HG02642 (cell line): ENCODE measurements at regions not wholly inside any gene's neighbourhood (a gene's known extent, or its start where the extent isn't known, plus 50 kb on each side); places are given as distances from the start of the nearest gene placed in this dataset.
"Not testable (repeated sequence)": the region's sequence is repeated elsewhere in the genome, so short reads cannot be mapped to it uniquely, and the experiment has no call there.

Experiments used
- ATAC-seq: cut with Tn5 transposase; IDR thresholded peaks from one replicate; pipeline ENCODE4 v1.9.1; 2021; ENCODE audit warnings: mild to moderate bottlenecking; ENCODE audit not compliant: unreplicated experiment, poor library complexity

DNA sequence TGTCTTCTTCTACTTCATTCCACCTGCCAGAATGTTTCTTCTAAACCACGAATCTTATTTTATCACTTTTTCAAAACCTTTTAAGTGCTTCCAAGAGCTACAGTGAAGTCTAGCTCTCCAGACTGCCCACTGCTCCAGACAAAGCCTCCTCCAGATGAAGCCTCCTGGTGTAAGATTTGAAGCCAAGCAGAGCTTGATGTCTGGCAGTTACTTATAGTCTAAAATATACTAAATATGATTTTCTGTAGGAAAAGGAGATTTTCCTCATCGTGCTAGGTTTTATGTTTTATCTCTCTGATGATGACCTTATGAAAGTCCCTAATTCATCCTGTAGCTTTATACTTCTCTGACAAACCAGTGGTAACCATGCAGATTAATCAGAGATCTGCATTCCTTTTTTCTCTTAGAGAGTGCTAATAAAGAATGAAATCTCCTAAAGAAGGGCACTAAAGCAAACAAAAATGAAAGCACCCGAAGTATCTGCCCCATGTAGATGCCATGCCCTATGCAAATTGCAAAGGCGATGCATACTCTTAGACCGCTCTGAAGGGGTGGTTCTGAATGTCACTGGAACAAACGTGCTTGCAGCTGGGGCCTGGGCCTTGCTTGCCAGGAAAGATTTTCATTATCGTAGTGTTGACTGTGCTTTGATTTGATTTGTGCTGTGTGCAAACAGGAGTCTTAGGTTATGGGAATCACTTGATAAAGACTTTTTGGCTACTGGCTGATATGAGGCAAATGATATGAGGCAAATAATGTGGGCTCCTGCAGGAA is 314.2 kb downstream of the PID1 start:
- no peak for ATAC-seq

DNA sequence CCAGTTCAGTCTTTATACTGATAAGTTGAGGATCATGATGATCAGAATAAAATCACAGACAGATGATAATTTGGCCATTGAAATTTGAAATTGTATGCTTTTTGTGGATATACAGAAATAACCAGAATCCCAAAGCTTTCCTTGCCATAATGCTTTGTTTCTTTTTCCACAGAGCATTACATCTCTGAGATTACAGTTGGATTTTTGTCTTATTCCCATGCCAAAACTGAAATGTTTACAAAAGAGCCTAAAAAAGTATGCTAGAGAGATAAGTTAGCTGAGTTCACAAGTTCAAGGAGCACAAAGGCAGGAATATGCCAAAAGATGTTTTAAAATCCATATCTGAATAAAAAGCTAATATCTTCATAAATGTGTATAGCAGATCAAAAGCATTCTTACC is 321.3 kb downstream of the PID1 start:
- no peak for ATAC-seq

DNA sequence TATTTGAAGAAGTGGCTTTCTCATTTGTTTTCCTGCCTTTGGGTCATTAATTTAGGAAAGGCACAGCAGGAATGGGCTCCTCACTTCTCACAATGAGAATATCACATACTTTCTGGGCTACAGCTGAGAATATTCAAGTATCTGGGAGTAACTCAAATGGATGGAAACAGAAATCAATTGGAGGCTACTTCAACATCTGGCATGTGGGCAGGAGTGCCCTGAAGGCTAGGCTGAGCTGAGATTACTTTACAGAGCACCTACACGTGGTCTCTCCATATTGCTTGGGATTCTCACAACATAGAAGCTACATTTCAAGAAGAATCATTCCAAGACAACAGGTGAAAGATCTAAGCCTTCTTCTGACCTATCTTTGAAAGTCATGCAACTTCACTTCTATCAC is 325.4 kb downstream of the PID1 start:
- no peak for ATAC-seq

DNA sequence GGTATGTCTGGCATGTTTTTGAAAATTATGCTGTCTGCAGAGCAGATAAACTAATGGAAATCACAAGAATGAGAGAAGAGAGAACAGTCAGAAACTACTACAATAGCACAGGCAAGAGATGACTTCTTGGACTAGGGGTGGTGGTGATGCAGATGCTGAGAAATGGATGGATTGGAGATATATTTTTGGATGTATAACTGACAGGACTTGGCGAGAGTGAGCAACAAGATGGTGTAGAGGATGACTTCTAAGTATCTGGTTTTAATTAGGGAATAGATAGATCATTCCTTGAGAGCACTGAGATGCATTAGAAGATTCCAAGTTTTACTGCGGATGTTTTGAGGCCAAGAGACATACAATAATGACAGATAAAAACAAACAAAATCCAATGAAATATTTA is 328.2 kb downstream of the PID1 start:
- ATAC-seq, result no peak

DNA sequence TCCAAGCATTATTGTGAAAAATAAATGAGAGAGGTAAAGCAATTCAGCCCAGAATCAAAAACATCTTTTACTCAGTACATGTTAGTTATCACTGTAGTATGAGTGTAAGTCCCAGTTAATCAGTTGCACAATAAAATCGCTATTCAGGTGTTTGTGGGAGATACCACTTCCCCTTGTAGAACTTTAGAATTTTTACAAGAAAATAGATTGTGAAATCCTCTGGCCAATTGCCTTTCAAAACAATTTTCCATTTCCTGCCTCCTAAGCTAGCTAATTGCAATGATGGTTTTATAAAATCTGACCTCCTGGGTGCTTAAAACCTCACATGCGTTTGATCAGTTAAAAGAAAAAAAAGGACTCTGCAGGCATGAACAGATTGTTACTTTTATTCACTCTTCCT is 332.5 kb downstream of the PID1 start:
- no peak for ATAC-seq

DNA sequence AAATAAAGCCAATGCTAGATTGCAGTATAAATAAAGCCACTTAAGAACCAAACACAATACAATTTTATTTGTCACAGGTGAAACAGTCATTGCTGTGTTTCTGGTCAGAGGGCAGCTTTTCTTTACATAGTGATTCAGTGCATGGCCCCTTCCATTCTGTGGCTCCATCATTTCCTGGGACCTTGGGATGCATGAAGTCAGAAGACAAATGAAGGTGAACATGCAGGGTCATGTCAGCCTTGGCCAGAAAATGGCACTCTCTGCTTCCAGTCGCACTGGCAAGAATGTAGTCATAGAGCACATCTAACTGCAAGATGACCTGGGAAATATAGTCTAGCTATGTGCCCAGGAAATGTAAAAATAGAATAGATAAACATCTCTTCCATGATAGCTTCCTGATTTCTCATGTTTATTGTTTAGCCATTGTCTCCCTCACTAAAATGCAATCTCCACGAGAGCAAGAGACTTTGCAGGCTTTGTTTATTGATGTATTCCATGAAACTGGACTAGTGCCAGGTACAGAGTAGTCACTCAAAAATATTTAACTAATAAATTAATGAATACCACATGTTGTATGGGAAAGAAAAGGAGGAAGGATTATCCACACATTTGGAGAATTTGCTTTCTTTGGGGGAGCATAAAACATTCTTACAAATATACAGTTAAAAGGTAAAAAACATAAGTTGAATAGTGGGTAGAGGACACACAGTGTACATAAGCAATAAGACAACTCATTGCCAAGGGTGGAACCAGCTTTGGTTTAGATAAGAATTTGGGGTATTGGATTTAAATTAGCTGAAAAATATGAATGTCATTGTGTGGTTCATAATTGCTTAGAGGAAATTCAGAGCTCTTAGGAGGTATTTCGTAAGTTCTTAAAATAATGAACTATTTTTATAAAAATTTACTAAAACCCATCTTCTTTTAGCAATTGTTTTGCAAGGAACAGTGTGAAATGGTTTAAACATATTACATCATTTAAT is 343.8 kb downstream of the PID1 start:
- ATAC-seq, result no peak

DNA sequence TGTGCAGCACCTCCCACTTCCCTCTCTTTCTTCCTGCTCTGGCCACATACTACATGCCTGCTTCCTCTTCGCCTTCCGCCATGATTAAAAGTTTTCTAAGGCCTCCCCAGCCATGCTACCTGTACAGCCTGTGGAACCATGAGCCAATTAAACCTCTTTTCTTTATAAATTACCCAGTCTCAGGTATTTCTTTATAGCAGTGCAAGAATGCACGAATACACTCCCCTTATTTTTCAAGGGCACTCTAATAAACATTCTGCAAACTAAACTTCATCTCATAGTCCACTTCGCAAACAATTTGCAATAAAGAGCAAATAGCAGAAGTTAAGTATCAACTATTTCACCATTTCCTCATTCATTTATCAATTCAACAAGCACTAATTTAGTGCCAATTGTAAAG is 351.3 kb downstream of the PID1 start:
- ATAC-seq, result no peak

DNA sequence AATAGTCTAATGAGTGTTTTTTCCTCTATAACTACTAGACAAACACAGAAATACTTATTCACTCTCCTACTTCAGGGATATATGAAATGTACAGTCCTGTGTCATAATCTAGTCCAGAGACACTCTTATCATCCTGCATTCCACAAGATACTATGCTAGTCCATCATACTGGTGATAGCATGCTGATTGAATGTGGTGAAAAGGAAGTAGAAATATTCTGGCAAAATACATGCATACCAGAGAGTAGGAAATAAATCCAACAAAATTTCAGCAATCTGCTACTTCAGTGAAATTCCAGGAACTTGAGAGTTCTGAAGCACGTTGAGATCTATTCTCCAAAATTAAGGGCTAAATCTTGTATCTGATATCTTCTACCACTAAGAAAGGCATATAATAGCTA is 353.9 kb downstream of the PID1 start:
- ATAC-seq, result no peak

DNA sequence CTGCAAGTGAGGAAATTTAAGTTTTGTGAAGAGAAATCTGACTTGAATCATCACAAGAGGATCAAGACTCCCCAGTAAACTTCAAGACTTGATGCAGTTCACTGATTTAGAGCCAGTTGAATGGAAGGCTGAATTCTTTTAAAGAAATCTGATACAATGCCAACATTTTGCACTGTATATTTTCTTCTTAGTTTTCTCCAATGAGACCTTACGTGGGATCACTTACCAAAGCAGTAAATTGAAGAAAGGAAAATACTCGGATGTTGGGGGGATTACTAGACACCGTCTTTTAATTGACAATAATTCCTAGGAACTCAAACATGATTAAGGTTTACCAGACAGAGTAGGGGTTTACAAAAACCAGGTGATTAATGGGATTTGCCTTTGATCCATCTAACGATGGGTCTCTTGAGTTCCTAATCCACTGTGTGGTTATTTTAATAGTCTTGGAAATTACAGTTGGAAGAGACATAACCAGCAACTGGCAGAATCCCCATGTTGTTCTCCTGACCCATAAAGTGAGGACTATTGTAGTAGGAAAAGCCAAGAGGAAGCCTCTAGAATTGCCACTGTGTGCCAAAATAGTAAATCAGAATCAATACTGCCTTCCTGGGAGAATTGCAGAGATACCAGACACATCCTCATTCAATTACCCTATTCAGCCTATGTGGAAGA is 354.5 kb downstream of the PID1 start:
- no peak for ATAC-seq

DNA sequence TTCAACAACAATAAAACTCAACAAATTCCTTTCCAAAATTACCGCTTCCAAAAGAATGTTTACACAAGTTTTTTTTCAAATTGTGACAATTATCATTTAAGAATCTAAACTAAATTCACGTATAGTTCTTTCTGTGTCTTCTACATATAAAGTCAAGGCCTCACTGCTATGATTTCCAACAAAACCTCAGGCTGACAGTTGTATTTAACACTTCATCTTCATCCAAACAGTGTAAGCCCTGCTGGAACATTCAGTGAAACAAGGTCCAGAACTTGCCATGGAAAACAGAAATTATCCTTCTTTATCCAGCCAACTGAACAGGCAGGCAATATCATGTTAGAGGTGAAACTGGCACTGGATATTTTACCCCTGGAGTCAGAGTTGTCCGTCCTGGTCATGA is 357.9 kb downstream of the PID1 start:
- no peak for ATAC-seq

DNA sequence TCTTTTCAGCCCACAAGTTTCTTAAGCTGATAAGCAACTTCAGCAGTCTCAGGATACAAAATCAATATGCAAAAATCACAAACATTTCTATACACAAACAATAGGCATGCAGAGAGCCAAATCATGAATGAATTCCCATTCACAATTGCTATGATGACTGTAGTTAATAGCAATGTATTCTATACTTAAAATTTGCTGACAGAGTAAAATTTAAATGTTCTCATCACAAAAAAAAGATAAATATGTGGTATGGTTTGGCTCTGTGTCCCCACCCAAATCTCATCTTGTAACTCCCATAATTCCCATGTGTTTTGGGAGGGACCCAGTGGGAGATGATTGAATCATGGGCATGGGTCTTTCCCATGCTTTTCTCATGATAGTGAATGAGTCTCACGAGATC is 360.2 kb downstream of the PID1 start:
- ATAC-seq, result not testable (repeated sequence)

DNA sequence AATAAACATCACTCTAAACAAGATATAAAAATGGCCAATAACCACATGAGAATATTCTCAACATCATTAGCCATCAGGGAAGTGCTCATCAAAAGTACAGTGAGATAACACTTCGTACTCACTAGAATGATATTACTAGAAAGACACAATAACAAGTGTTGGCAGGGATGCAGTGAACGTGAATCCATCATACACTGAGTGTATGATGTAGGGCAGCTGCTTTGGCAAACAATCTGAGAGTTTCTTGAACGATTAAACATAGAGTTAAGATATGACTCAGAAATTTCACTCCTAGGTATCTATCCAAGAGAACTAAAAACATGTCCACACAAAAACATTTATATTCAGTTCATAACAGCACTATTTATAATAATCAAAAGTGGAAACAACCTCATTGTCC is 368.9 kb downstream of the PID1 start:
- ATAC-seq, result no peak

DNA sequence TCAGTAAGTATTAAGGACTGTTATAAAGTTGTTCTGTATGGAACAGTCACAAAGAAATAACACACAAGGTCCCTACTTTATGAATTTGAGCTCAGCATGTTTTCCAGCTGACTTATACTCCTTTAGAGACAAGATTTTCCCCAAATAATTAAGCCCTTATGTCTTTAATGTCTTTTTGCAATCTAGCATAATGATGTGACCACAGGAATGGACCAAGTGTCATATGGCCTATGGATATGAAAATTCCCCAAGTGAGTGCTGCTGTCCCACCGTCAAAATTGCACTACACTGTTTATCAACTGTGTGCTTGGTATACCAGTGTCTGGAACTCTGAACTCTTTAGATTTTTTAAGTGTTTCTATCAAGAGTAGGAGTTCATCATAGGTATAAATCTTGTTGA is 369.6 kb downstream of the PID1 start:
- ATAC-seq, result no peak

DNA sequence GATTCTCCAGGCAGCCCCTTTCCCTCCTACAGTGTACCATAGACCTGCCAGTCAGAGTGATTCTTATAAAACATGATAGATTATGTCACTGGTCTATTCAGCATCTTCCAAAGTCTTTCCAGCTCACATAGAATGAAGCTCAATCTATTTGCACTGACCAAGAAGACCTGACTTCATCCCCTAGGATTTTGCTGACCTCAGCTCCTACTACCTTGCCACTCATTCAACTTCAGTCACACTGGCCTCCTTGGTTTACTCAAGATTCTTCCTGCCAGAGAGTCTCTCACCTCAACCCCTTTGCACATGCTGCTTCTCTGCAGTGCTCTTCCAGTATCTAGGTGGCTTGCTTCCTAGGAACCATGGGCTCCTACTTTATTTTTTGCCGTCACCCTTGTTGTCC is 392.9 kb downstream of the PID1 start:
- no peak for ATAC-seq

DNA sequence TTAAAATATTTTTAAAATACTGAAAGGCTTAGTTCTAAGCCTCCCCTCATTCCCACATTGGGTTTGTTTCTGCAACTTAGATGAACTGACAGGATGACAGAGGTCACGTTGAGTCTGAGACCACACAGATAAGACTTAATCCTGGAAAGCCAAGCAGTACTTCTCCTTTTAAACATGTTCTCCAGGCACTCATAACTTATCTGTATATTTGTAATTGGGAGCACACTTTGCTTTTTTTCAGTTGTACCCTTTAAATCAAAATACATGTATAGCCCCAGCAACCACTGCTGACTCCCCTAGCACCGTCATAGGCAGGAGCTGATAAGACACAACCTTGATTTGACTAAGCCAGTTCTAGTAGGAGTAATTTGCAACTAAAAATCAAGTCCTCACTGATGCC is 394.8 kb downstream of the PID1 start:
- no peak for ATAC-seq

DNA sequence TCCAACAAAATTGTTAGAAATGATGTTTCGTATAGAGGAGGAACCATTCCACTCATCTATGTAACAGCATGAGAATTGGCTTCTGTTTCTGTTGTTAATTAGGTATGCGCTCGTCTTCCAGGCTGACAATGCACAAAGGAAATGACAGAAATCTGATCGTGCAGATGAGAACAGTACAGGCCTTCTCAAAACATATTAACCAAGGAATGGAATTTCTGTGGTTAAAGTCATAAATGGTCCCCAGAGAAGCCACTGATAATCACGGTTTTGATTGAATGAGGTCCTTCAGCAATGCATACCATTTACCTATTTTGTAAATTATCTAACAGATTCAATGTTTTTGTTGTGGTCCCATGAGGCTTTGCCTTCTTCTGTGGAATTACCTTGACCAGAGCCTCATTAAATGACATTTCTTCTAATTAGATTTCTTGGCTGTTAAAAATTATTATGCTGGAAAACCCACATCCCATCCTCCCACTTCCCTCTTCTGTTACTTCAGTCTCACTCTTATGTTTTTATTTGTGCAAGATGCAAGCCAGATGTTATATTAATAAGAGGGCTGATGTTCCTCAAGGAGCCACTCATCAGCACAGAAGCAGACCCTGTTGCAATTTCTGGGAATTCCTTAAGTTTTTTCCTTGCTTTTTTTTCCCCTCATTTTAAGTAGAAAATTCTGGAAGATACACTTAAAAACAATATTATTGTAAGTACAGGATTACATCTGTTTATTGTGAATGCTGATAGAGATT is 395.8 kb downstream of the PID1 start:
- no peak for ATAC-seq

DNA sequence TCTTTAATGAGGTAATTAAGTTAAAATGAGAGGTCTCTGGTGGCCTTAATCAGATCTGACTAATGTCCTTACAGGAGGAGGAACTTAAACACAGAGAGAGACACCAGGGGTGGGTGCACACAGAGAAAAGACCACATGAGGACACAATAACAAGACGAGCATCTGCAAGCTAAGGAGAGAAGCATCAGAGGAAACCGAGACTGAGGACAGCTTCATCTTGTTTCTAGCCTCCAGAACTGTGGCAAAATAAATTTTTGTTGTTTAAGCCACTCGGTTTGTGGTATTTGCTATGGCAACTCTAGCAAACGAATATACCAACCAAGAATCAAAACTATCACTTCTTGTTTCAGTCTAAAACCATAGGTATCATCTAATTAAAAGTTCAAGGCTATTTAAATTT is 400.1 kb downstream of the PID1 start:
- ATAC-seq, result no peak

DNA sequence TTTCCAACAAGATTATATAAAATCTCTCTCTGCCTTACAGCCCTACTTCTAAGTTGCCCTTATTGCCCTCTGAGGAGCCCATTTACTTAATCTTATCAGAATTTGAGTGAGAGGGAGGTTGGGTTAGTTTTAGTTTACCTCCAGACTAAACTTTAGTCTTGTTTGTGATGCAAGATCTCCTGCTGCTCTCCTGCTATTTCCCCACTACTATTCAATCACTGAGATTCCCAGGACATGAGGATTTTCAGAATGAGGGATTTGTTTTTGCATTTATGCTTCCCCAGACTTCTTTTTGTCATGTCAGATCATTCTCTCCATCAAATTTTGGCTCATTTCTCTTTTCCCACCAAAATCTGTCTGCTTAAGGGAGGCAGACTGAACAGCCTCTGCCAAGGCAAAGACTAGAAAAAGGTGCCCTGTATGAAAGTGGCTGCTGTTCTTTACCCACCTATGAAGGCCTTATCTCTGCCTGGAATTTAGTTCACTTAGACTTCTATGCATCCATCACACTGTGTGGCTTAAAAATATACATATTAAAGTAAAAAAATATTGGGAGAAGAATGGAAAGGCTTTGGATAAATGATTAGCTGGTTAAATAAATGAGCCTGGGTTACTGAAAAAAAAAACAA is 401.3 kb downstream of the PID1 start:
- no peak for ATAC-seq

DNA sequence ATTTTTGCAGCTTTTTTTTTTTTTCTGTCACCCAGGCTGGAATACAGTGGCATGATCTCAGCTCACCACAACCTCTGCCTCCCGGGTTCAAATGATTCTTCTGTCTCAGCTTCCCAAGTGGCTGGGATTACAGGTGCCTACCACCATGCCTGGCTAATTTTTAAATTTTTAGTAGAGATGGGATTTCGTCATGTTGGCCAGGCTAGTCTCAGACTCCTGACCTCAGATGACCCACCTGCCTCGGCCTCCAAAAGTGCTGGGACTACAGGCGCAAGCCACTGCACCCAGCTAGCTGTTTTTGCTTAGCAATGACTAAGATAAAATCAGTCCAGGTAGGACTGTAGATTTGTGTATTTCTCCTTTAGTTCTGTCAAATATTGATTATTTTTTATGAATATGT is 403.7 kb downstream of the PID1 start:
- ATAC-seq, result no peak

DNA sequence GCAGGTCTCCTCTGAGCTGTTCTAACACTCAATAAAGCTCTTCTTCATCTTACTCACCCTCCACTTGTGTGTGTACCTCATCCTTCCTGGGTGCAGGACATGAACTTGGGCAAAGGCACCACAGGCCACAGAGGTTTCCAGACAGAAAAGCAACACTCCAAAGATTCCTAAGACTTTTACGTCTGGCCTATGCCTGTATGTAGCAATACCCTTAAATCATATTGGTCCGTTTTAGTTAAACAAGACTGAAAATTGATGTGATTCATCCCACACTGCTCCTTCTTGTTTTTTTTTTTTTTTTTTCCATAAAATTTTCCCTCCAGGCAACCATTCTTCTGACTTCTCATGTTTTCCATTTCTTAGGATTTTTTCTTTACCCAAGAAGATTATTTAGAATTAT is 404.3 kb downstream of the PID1 start:
- ATAC-seq, result no peak
